HL-60 (cell line): ENCODE measurements at regions not wholly inside any gene's neighbourhood (a gene's known extent, or its start where the extent isn't known, plus 50 kb on each side); places are given as distances from the start of the nearest gene placed in this dataset.

ENCODE experiments used
- CTCF ChIP-seq: IDR thresholded peaks from one replicate; pipeline ENCODE4 v1.5.1; 2011; ENCODE audit warnings: low read length, control low read depth, inconsistent platforms; ENCODE audit not compliant: insufficient read depth
- GABPA ChIP-seq: IDR thresholded peaks from 2 replicates; pipeline ENCODE4 v1.6.1; 2012; ENCODE audit warnings: low read depth
- REST ChIP-seq: IDR thresholded peaks from 2 replicates; pipeline ENCODE4 v1.6.1; 2012; ENCODE audit warnings: low read depth; ENCODE audit not compliant: insufficient replicate concordance

DNA sequence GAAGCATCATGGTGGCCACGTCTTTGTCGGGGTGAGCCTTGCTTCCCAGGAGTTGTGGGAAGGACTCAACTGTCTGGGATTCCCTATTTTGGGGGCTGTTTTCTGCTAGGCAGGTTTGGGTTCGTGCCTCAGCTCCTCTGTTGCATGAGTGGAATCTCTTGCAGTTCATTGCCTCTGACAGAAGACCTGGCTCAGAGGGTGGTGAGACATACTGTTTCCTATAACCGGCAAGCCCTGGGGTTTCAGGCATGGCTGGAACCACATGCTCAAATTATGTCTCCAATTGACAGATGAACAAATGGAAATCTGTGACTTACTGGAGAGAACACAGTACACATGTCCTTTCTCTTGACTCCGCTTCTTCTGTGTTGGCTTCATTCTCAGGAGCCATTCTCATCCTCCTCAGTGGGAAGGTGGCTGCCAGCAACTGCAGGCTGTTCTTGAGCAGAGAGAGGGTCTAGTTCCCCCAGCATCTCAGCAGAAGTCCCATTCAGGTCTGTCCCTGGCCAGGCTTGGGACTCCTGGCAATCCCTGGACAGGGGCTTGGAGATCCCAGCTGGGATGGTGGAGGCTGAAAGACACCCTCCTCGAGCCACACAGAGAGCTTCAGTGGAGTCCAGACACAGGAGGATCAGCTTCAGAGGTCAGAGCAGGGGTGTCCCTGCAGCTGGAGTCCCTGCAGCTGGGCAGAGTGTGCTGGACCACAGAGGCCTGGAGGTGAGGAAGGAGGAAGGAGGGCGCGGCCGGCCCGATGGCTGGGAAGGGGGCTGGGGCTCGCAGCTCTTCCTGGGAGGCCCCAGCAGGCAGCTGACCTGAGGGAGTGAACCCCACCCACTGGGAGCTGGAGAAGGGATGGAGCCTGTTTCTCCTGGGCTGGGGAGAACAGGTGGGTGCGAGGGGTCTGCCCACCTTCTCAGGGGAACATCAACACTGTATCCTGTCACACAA is 97.6 kb downstream of the LSM3 start:
- TF ChIP-seq GABPA (no peak), CTCF (no peak), REST (no peak)
